H1 (cell line): ENCODE measurements at regions not wholly inside any gene's neighbourhood (a gene's known extent, or its start where the extent isn't known, plus 50 kb on each side); places are given as distances from the start of the nearest gene placed in this dataset.

Experiments used
- CTCF ChIA-PET: fragments of 300-600 bp; sonication (Branson Sonifier 250); formaldehyde crosslinking; loops from one replicate; lab custom pipeline; 2021; ENCODE audit not compliant: partially characterized antibody; lab: Charles Lee
- POLR2A ChIA-PET: fragments of 300-600 bp; sonication (Branson Sonifier 250); formaldehyde crosslinking; loops from one replicate; lab custom pipeline; 2021; ENCODE audit warnings: inconsistent platforms; ENCODE audit not compliant: partially characterized antibody; lab: Charles Lee
- DNase-seq, 2 experiments: peaks; one replicate each; pipeline versions ENCODE4 v3.0.0 to v3.0.0-alpha.2; 2010 to 2022; ENCODE audit warnings: low spot score in 2 of 2, low read depth in 1 of 2, mixed read lengths in 1 of 2
- FAIRE-seq: peaks from 2 replicates; lab custom pipeline; 2011; peaks lifted over from hg19 to GRCh38; lab: Jason Lieb, UNC
- H2AFZ ChIP-seq: 2 replicates; pipeline ENCODE4 v1.8.1; 2012; ENCODE audit warnings: low read length, inconsistent platforms
- H2AK5ac ChIP-seq: 2 replicates; pipeline ENCODE4 v1.6.1; 2013; ENCODE audit warnings: low read depth, low read length
- H2BK120ac ChIP-seq: replicated peaks from 2 replicates; pipeline ENCODE3; 2013; ENCODE audit warnings: low read depth, low read length, inconsistent platforms
- H2BK12ac ChIP-seq: 2 replicates; pipeline ENCODE4 v1.6.1; 2013; ENCODE audit warnings: low read depth, low read length
- H2BK15ac ChIP-seq: 2 replicates; pipeline ENCODE4 v1.6.1; 2013; ENCODE audit warnings: low read length
- H2BK20ac ChIP-seq: 2 replicates; pipeline ENCODE4 v1.6.1; 2013; ENCODE audit warnings: low read length
- H2BK5ac ChIP-seq: 2 replicates; pipeline ENCODE4 v1.6.1; 2013; ENCODE audit warnings: low read depth, low read length
- H3K14ac ChIP-seq: 2 replicates; pipeline ENCODE4 v1.6.1; 2013; ENCODE audit warnings: inconsistent platforms; ENCODE audit not compliant: insufficient read length
- H3K18ac ChIP-seq: 2 replicates; pipeline ENCODE4 v1.6.1; 2013; ENCODE audit warnings: low read length; ENCODE audit errors: extremely low read depth
- H3K23ac ChIP-seq: 2 replicates; pipeline ENCODE4 v1.6.1; 2013; ENCODE audit warnings: inconsistent platforms; ENCODE audit not compliant: insufficient read length
- H3K23me2 ChIP-seq: 2 replicates; pipeline ENCODE4 v1.6.1; 2013; ENCODE audit warnings: low read depth, low read length
- H3K27ac ChIP-seq: 2 replicates; pipeline ENCODE4 v1.6.1; 2011; ENCODE audit warnings: low read depth, low read length, inconsistent platforms
- H3K27me3 ChIP-seq, 4 experiments: replicated peaks in 1 of 4; 1 replicate in 1 of 4; 2 replicates in 3 of 4; pipeline versions ENCODE4 v1.6.1 to v1.8.1; 2011 to 2013; ENCODE audit warnings: low read length in 3 of 4, mild to moderate bottlenecking in 3 of 4, inconsistent platforms in 2 of 4, mixed read lengths in 2 of 4, moderate library complexity in 1 of 4; ENCODE audit not compliant: control insufficient read depth in 3 of 4, insufficient read depth in 3 of 4; ENCODE audit errors: extremely low read depth in 1 of 4
- H3K36me3 ChIP-seq, 4 experiments: 2 replicates each; pipeline versions ENCODE4 v1.6.1 to v1.8.1; 2011 to 2013; ENCODE audit warnings: mild to moderate bottlenecking in 4 of 4, low read length in 3 of 4, moderate library complexity in 2 of 4, control low read depth in 1 of 4, inconsistent platforms in 1 of 4; ENCODE audit not compliant: insufficient read depth in 4 of 4, control insufficient read depth in 2 of 4
- H3K4ac ChIP-seq: replicated peaks from 2 replicates; pipeline ENCODE3; 2013; ENCODE audit warnings: low read length, low read depth, mixed read lengths, inconsistent platforms; ENCODE audit not compliant: insufficient read length
- H3K4me1 ChIP-seq, 4 experiments: replicated peaks in 1 of 4; 1 replicate in 1 of 4; 2 replicates in 3 of 4; pipeline versions ENCODE4 v1.6.1 to v1.8.1; 2011 to 2013; ENCODE audit warnings: low read length in 3 of 4, inconsistent platforms in 2 of 4, mixed read lengths in 1 of 4; ENCODE audit not compliant: insufficient read depth in 4 of 4, control insufficient read depth in 3 of 4
- H3K4me2 ChIP-seq, 2 experiments: 2 replicates each; pipeline versions ENCODE4 v1.6.1 to v1.8.1; 2011 to 2013; ENCODE audit warnings: low read depth in 2 of 2, low read length in 2 of 2, control low read depth in 1 of 2, inconsistent platforms in 1 of 2, mild to moderate bottlenecking in 1 of 2; ENCODE audit not compliant: insufficient read depth in 1 of 2
- H3K4me3 ChIP-seq, 4 experiments: fragments of 200-600, 300-600 bp in 1 of 4; sonication (generic), shearing (Covaris generic), sonication (Bioruptor Twin) in 1 of 4; 2 replicates each; pipeline versions ENCODE4 v1.5.1 to v1.8.1; 2011 to 2016; ENCODE audit warnings: low read length in 4 of 4, low read depth in 3 of 4, control low read depth in 2 of 4, inconsistent platforms in 2 of 4, mild to moderate bottlenecking in 2 of 4, mixed read lengths in 1 of 4, moderate library complexity in 1 of 4; ENCODE audit not compliant: insufficient read depth in 2 of 4; ENCODE audit errors: extremely low read depth in 1 of 4
- H3K56ac ChIP-seq: replicated peaks from 2 replicates; pipeline ENCODE3; 2013; ENCODE audit warnings: low read depth, mild to moderate bottlenecking, mixed read lengths, low read length, inconsistent platforms; ENCODE audit not compliant: insufficient read length
- H3K79me1 ChIP-seq: 2 replicates; pipeline ENCODE4 v1.6.1; 2013; ENCODE audit warnings: low read depth, low read length, control low read depth
- H3K79me2 ChIP-seq, 2 experiments: 2 replicates each; pipeline versions ENCODE4 v1.6.1 to v1.8.1; 2012 to 2013; ENCODE audit warnings: low read length in 2 of 2, mild to moderate bottlenecking in 2 of 2, inconsistent platforms in 1 of 2; ENCODE audit not compliant: insufficient read depth in 2 of 2, control insufficient read depth in 1 of 2
- H3K9ac ChIP-seq, 4 experiments: replicated peaks in 1 of 4; 1 replicate in 1 of 4; 2 replicates in 3 of 4; pipeline versions ENCODE4 v1.6.1 to v1.8.1; 2011 to 2013; ENCODE audit warnings: low read depth in 3 of 4, low read length in 3 of 4, control low read depth in 2 of 4, mild to moderate bottlenecking in 2 of 4, moderate library complexity in 2 of 4, inconsistent platforms in 1 of 4; ENCODE audit errors: extremely low read depth in 1 of 4
- H3K9me3 ChIP-seq, 2 experiments: 2 replicates each; pipeline versions ENCODE4 v1.6.1 to v1.8.1; 2012 to 2013; ENCODE audit warnings: mild to moderate bottlenecking in 2 of 2, moderate library complexity in 2 of 2, control low read depth in 1 of 2, inconsistent platforms in 1 of 2, low read depth in 1 of 2, low read length in 1 of 2, mixed read lengths in 1 of 2; ENCODE audit not compliant: insufficient read depth in 2 of 2
- H4K20me1 ChIP-seq, 2 experiments: replicated peaks in 1 of 2; 2 replicates each; pipeline versions ENCODE3 to v1.8.1; 2011 to 2013; ENCODE audit warnings: inconsistent platforms in 2 of 2, low read length in 2 of 2, mild to moderate bottlenecking in 1 of 2; ENCODE audit not compliant: insufficient read depth in 2 of 2, control insufficient read depth in 1 of 2
- H4K5ac ChIP-seq: 2 replicates; pipeline ENCODE4 v1.6.1; 2013; ENCODE audit warnings: low read length, low read depth, mixed read lengths, inconsistent platforms; ENCODE audit not compliant: insufficient read length
- H4K8ac ChIP-seq: 2 replicates; pipeline ENCODE4 v1.8.0; 2013; ENCODE audit warnings: mild to moderate bottlenecking, moderate library complexity, low read length, inconsistent platforms; ENCODE audit not compliant: insufficient read depth; ENCODE audit errors: extremely low read depth
- H4K91ac ChIP-seq: replicated peaks from 2 replicates; pipeline ENCODE3; 2013; ENCODE audit warnings: low read length, mixed read lengths, inconsistent platforms; ENCODE audit not compliant: insufficient read length
- CBX8 ChIP-seq: fragments of 300-800, 300-1000 bp; sonication (generic); IDR thresholded peaks from 2 replicates; pipeline ENCODE4 v1.7.1; 2016; ENCODE audit warnings: low read depth, low read length, borderline replicate concordance
- CHD1 ChIP-seq: IDR thresholded peaks from 2 replicates; pipeline ENCODE4 v1.6.1; 2012; ENCODE audit warnings: low read depth, low read length, improper control_type of control experiment
- FOSL1 ChIP-seq: IDR thresholded peaks from 2 replicates; pipeline ENCODE4 v1.6.1; 2011; ENCODE audit warnings: mild to moderate bottlenecking, low read depth, low read length, moderate library complexity; ENCODE audit not compliant: insufficient read depth
- HDAC6 ChIP-seq: IDR thresholded peaks from one replicate; pipeline ENCODE4 v1.7.1; 2012; ENCODE audit warnings: low read depth, mild to moderate bottlenecking, inconsistent platforms, low read length, moderate library complexity
- KDM5A ChIP-seq: fragments of 200-600 bp; IDR thresholded peaks from 2 replicates; pipeline ENCODE4 v1.7.1; 2012; ENCODE audit warnings: mild to moderate bottlenecking, low read length, inconsistent platforms, mixed read lengths
- POLR2A ChIP-seq, 2 experiments: IDR thresholded peaks; 1 replicate in 1 of 2; 2 replicates in 1 of 2; pipeline ENCODE4 v1.6.1; 2011; ENCODE audit warnings: low read depth in 2 of 2, low read length in 2 of 2, mild to moderate bottlenecking in 2 of 2; ENCODE audit errors: control extremely low read depth in 1 of 2
- POLR2AphosphoS5 ChIP-seq: IDR thresholded peaks from 2 replicates; pipeline ENCODE4 v1.6.1; 2011; ENCODE audit warnings: low read depth, low read length
- SAP30 ChIP-seq: fragments of 300-600 bp; sonication (generic); IDR thresholded peaks from 2 replicates; pipeline ENCODE4 v1.7.1; 2012; ENCODE audit warnings: low read length, moderate library complexity, mild to moderate bottlenecking, inconsistent platforms; ENCODE audit not compliant: insufficient read depth, insufficient replicate concordance
- SP1 ChIP-seq: IDR thresholded peaks from 2 replicates; pipeline ENCODE4 v1.6.1; 2011; ENCODE audit warnings: low read depth, low read length
- TAF1 ChIP-seq: IDR thresholded peaks from 2 replicates; pipeline ENCODE4 v1.6.1; 2011; ENCODE audit warnings: mild to moderate bottlenecking, low read depth, low read length
- TAF7 ChIP-seq: optimal IDR thresholded peaks from 2 replicates; pipeline ENCODE3; 2011; ENCODE audit warnings: low read depth, mild to moderate bottlenecking, inconsistent platforms, low read length, moderate library complexity, borderline replicate concordance
- TBP ChIP-seq: IDR thresholded peaks from 2 replicates; pipeline ENCODE4 v1.6.1; 2011; ENCODE audit warnings: low read depth, low read length, improper control_type of control experiment
- WGBS, 2 experiments: shearing (Covaris generic) in 1 of 2; methylation state at CpG; one replicate each; pipeline versions ENCODE4 v1.1.6 to v1.1.7; 2013 to 2015; ENCODE audit warnings: low lambda C conversion rate in 2 of 2, mixed read lengths in 2 of 2, inconsistent platforms in 1 of 2, low coverage in 1 of 2, missing lambda C conversion rate in 1 of 2; ENCODE audit not compliant: insufficient replicate concordance in 2 of 2, insufficient coverage in 1 of 2, insufficient read length in 1 of 2; ENCODE audit errors: extremely low coverage in 1 of 2, missing lambda C conversion rate in 1 of 2; 5-methylcytosine and 5-hydroxymethylcytosine counted together
- TF ChIP-seq, protein P1 (sequence below): IDR thresholded peaks from 2 replicates; pipeline ENCODE4 v1.6.1; 2012; ENCODE audit warnings: low read length, inconsistent platforms
- TF ChIP-seq, protein P2 (sequence below): IDR thresholded peaks from 2 replicates; pipeline ENCODE4 v1.6.1; 2012; ENCODE audit warnings: inconsistent platforms

DNA sequence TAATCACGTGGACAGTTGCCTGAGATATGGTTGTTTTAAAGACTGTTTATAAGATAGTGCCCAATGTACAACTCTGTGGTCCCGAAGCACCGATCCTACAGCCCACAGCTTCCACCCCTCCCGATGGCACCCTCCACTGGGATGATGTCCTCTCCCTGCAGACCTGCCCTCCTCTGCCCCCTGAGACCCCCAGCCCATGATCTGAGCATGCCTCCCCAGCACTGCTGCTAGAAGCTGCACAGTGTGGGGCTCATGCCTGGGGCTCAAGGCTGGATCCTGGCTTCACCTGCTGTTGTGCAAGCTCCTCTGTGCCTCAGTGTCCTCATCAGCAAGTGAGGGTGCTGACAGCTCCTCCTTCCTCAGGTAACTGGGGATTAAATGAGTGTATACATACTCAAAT lies 254.7 kb upstream of the MKI67 start:
- H3K9ac ChIP-seq: no peak overlapping the region
- no peak overlapping the region for H3K4me2 ChIP-seq
- H3K23ac ChIP-seq: no peak overlapping the region
- H2BK20ac ChIP-seq: no peak overlapping the region
- no peaks in the 10 kb centered on the region for H3K23me2 ChIP-seq
- no peaks in the 10 kb centered on the region for H4K20me1 ChIP-seq
- H3K27ac ChIP-seq: no peak overlapping the region
- H3K4ac ChIP-seq: no peak overlapping the region
- no peak overlapping the region; the same call in 1 of the 2 replicates for H4K8ac ChIP-seq
- H2BK15ac ChIP-seq: no peak overlapping the region
- H4K5ac ChIP-seq: no peak overlapping the region
- no peak overlapping the region for H2BK12ac ChIP-seq
- no peak overlapping the region for H2AK5ac ChIP-seq
- H3K9me3 ChIP-seq: no peaks in the 10 kb centered on the region
- H3K4me1 ChIP-seq: no peaks in the 10 kb centered on the region
- FAIRE-seq (no peak), DNase-seq (no peak)
- no peak overlapping the region for H2BK120ac ChIP-seq
- 89% methylated on average over 4 of the region's 4 CpGs; no CpG with 5 or more reads in 1 of the 2 experiments for WGBS, 2 experiments
- H3K14ac ChIP-seq: no peak overlapping the region
- no peak overlapping the region for H2BK5ac ChIP-seq
- H2AFZ ChIP-seq: no peak overlapping the region
- no peaks in the 10 kb centered on the region for H3K79me2 ChIP-seq
- H4K91ac ChIP-seq: no peak overlapping the region
- H3K79me1 ChIP-seq: no peaks in the 10 kb centered on the region
- CTCF ChIA-PET: no interaction called here
- POLR2A ChIA-PET: interaction anchor here (0.5 kb wide), 1 partner anchor 82 kb away, joined by 3 read pairs; no protein-coding TSS in a partner anchor
- no peak overlapping the region for H3K4me3 ChIP-seq
- no peak overlapping the region for H3K56ac ChIP-seq
- H3K36me3 ChIP-seq: no peaks in the 10 kb centered on the region
- H3K18ac ChIP-seq: no peak overlapping the region
- no peaks in the 10 kb centered on the region for H3K27me3 ChIP-seq
- TF ChIP-seq, protein P1, sequence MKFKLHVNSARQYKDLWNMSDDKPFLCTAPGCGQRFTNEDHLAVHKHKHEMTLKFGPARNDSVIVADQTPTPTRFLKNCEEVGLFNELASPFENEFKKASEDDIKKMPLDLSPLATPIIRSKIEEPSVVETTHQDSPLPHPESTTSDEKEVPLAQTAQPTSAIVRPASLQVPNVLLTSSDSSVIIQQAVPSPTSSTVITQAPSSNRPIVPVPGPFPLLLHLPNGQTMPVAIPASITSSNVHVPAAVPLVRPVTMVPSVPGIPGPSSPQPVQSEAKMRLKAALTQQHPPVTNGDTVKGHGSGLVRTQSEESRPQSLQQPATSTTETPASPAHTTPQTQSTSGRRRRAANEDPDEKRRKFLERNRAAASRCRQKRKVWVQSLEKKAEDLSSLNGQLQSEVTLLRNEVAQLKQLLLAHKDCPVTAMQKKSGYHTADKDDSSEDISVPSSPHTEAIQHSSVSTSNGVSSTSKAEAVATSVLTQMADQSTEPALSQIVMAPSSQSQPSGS: no peak
- TF ChIP-seq CBX8 (no peak), HDAC6 (no peak), TAF7 (no peak), SAP30 (no peak), POLR2AphosphoS5 (no peak), POLR2A (IDR thresholded peaks at IDR 0.05; ENCODE audit: control extremely low read depth in 1 of 2, low read depth in 2 of 2, low read length in 2 of 2) (no peak), TAF1 (no peak), SP1 (no peak), TBP (no peak), CHD1 (no peak), FOSL1 (no peak), KDM5A (no peak)
- TF ChIP-seq, protein P2, sequence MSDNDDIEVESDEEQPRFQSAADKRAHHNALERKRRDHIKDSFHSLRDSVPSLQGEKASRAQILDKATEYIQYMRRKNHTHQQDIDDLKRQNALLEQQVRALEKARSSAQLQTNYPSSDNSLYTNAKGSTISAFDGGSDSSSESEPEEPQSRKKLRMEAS: no peak
